Fibroblast of lung (primary cell): ENCODE measurements at regions not wholly inside any gene's neighbourhood (a gene's known extent, or its start where the extent isn't known, plus 50 kb on each side); places are given as distances from the start of the nearest gene placed in this dataset.

Experiments
- DNase-seq, 2 donors: peaks; one replicate each; pipeline versions ENCODE4 v3.0.0 to v3.0.0-alpha.2; 2010; ENCODE audit warnings: low read depth in 2 of 2
- H2AFZ ChIP-seq: 2 replicates; pipeline ENCODE4 v1.5.1; 2012; ENCODE audit warnings: low read length, control low read depth, inconsistent platforms
- H3K27ac ChIP-seq: 2 replicates; pipeline ENCODE4 v1.5.1; 2011; ENCODE audit warnings: low read length, control low read depth; ENCODE audit not compliant: insufficient read depth
- H3K27me3 ChIP-seq: 2 replicates; pipeline ENCODE4 v1.5.1; 2011; ENCODE audit warnings: mild to moderate bottlenecking, low read length; ENCODE audit not compliant: control insufficient read depth, insufficient read depth
- H3K36me3 ChIP-seq: 2 replicates; pipeline ENCODE4 v1.5.1; 2011; ENCODE audit warnings: low read length; ENCODE audit not compliant: control insufficient read depth, insufficient read depth
- H3K4me1 ChIP-seq: 2 replicates; pipeline ENCODE4 v1.5.1; 2011; ENCODE audit warnings: low read length; ENCODE audit not compliant: control insufficient read depth, insufficient read depth; ENCODE audit errors: extremely low read depth
- H3K4me2 ChIP-seq: 2 replicates; pipeline ENCODE4 v1.5.1; 2011; ENCODE audit warnings: low read length, control low read depth; ENCODE audit not compliant: insufficient read depth; ENCODE audit errors: extremely low read depth
- H3K4me3 ChIP-seq, 4 experiments: fragments of 200-600 bp in 1 of 4; sonication (generic) in 1 of 4; replicated peaks in 1 of 4; 2 replicates each; pipeline ENCODE4 v1.5.1; 2011 to 2016; ENCODE audit warnings: low read length in 4 of 4, low read depth in 3 of 4, mild to moderate bottlenecking in 3 of 4, control low read depth in 2 of 4, inconsistent platforms in 1 of 4, mixed read lengths in 1 of 4; ENCODE audit not compliant: insufficient read depth in 1 of 4; ENCODE audit errors: control extremely low read depth in 1 of 4
- H3K79me2 ChIP-seq: 2 replicates; pipeline ENCODE4 v1.5.1; 2012; ENCODE audit warnings: mild to moderate bottlenecking, low read length, inconsistent platforms; ENCODE audit not compliant: control insufficient read depth, insufficient read depth
- H3K9ac ChIP-seq: 2 replicates; pipeline ENCODE4 v1.5.1; 2011; ENCODE audit warnings: mild to moderate bottlenecking, low read length, control low read depth; ENCODE audit not compliant: insufficient read depth
- H3K9me3 ChIP-seq: 2 replicates; pipeline ENCODE4 v1.5.1; 2012; ENCODE audit warnings: low read depth, low read length; ENCODE audit not compliant: control insufficient read depth, insufficient read depth
- H4K20me1 ChIP-seq: 2 replicates; pipeline ENCODE4 v1.5.1; 2011; ENCODE audit warnings: low read length; ENCODE audit not compliant: control insufficient read depth, insufficient read depth; ENCODE audit errors: extremely low read depth
- EZH2 ChIP-seq: IDR thresholded peaks from 2 replicates; pipeline ENCODE4 v1.5.1; 2012; ENCODE audit warnings: low read length, control low read depth, mild to moderate bottlenecking; ENCODE audit errors: missing control alignments
- TF ChIP-seq, protein P1 (sequence below), 2 donors: IDR thresholded peaks in 1 of 2; conservative IDR thresholded peaks in 1 of 2; 1 replicate in 1 of 2; 2 replicates in 1 of 2; pipeline ENCODE4 v1.5.1; 2011 to 2012; ENCODE audit warnings: low read length in 2 of 2, control low read depth in 1 of 2, inconsistent platforms in 1 of 2, low read depth in 1 of 2, mild to moderate bottlenecking in 1 of 2

DNA sequence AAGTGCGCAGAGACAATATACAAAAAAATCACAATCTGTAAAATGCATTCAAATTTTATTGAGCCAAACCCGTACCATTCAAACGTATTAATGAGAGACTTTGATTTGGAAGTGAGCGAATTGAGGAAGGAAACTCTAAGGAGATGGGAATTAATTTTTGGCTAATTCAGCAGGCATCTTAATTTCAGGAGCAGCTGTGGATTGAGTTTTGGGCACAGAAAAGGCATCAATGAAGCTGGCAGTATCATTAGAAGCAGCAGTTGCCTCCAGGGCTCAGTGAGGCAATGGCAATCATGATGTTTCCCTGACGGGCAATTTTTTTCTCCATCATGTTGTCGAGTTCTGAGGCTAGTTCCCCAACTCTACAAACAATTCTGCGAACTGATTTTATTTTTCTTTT is 2041.6 kb downstream of the NCAM2 start:
- H3K4me3 ChIP-seq, result no peak overlapping the region
- H2AFZ ChIP-seq, result no peak overlapping the region
- H3K27me3 ChIP-seq, result no peaks in the 10 kb centered on the region
- no peak overlapping the region for H3K4me2 ChIP-seq
- no peaks in the 10 kb centered on the region for H3K36me3 ChIP-seq
- H3K9ac ChIP-seq, result no peak overlapping the region
- TF ChIP-seq EZH2, result no peak
- TF ChIP-seq, protein P1, sequence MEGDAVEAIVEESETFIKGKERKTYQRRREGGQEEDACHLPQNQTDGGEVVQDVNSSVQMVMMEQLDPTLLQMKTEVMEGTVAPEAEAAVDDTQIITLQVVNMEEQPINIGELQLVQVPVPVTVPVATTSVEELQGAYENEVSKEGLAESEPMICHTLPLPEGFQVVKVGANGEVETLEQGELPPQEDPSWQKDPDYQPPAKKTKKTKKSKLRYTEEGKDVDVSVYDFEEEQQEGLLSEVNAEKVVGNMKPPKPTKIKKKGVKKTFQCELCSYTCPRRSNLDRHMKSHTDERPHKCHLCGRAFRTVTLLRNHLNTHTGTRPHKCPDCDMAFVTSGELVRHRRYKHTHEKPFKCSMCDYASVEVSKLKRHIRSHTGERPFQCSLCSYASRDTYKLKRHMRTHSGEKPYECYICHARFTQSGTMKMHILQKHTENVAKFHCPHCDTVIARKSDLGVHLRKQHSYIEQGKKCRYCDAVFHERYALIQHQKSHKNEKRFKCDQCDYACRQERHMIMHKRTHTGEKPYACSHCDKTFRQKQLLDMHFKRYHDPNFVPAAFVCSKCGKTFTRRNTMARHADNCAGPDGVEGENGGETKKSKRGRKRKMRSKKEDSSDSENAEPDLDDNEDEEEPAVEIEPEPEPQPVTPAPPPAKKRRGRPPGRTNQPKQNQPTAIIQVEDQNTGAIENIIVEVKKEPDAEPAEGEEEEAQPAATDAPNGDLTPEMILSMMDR (conservative IDR thresholded peaks at IDR 0.05 in 1 of 2, IDR thresholded peaks at IDR 0.05 in 1 of 2; ENCODE audit: low read depth in 1 of 2, low read length in 2 of 2), result no peak
- no peak for DNase-seq
- H3K4me1 ChIP-seq, result no peaks in the 10 kb centered on the region
- no peaks in the 10 kb centered on the region for H3K79me2 ChIP-seq
- H3K9me3 ChIP-seq, result no peaks in the 10 kb centered on the region
- no peaks in the 10 kb centered on the region for H4K20me1 ChIP-seq
- H3K27ac ChIP-seq, result no peak overlapping the region

DNA sequence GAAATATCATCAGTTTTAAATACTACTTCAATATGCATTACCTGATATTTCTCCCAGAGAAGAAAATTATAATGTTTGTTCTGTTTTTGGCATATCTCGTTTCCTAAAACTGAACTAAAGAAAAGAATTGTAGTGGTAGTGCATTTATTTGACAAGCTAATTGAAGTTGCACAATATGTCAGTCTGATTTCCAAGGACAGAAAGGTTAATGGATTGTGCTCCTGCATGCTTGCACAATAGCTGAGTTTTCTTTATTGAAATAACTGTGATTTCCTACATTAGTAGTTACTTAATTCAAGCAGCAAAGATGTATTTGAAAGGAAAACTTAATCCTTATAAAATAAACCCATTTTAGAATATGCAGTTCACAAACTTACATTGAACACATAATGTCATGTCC is 2047.7 kb downstream of the NCAM2 start:
- DNase-seq, result no peak
- Histone ChIP-seq H3K36me3 (no peaks in the 10 kb centered on the region), H3K4me3 (no peak overlapping the region)

DNA sequence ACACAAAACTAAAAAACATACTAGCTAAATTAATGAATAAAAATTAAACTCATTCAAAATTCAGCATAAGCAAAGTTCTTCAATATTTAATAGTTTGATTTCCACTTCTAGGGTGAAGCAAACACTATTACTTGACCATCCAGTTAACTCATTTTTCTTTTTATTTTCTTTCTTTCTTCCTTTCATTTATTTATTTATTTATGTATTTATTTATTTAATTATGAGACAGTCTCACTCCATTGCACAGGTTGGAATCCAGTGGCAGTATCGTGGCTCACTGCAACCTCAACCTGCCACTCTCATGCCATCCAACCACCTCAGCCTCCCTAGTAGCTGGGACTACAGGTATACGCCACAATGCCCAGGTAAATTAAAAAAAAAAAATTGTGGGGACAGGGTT is 2069.5 kb downstream of the NCAM2 start:
- no peak for TF ChIP-seq EZH2
- TF ChIP-seq, protein P1 (conservative IDR thresholded peaks at IDR 0.05 in 1 of 2, IDR thresholded peaks at IDR 0.05 in 1 of 2; ENCODE audit: low read depth in 1 of 2, low read length in 2 of 2), result no peak
- Histone ChIP-seq H3K27ac (no peak overlapping the region), H3K4me2 (no peak overlapping the region), H2AFZ (no peak overlapping the region), H3K79me2 (no peaks in the 10 kb centered on the region), H3K9ac (no peak overlapping the region), H4K20me1 (no peaks in the 10 kb centered on the region), H3K4me3 (no peak overlapping the region), H3K4me1 (no peaks in the 10 kb centered on the region), H3K9me3 (no peaks in the 10 kb centered on the region), H3K27me3 (no peaks in the 10 kb centered on the region), H3K36me3 (no peaks in the 10 kb centered on the region)
- DNase-seq, result no peak

More for the DNA sequence above, 2047.7 kb downstream of the NCAM2 start:
- Histone ChIP-seq H2AFZ (no peak overlapping the region), H3K9ac (no peak overlapping the region), H3K27ac (no peak overlapping the region), H4K20me1 (no peaks in the 10 kb centered on the region), H3K4me1 (no peaks in the 10 kb centered on the region), H3K79me2 (no peaks in the 10 kb centered on the region), H3K9me3 (no peaks in the 10 kb centered on the region), H3K4me2 (no peak overlapping the region), H3K27me3 (no peaks in the 10 kb centered on the region)
- TF ChIP-seq EZH2, result no peak
- TF ChIP-seq, protein P1 (conservative IDR thresholded peaks at IDR 0.05 in 1 of 2, IDR thresholded peaks at IDR 0.05 in 1 of 2; ENCODE audit: low read depth in 1 of 2, low read length in 2 of 2), result no peak
